SIG-M5 treated with dmso at 0.1 percent for 504 hours (cell line): ENCODE measurements at regions not wholly inside any gene's neighbourhood (a gene's known extent, or its start where the extent isn't known, plus 50 kb on each side); places are given as distances from the start of the nearest gene placed in this dataset.
A peak's percentile ranks its signal among the peaks of the same experiment; 100 is the strongest.

Source experiments
- DNase-seq: peaks from one replicate; lab custom pipeline; 2025; ENCODE audit not compliant: unreplicated experiment; lab: John Stamatoyannopoulos, UW

- DNase-seq = peak; percentile 50
Observed at GRCh38 chr14:86057018-86057667, 527.2 kb downstream of the FLRT2 start.

- DNase-seq = peak; percentile 14
Observed at GRCh38 chr14:86055512-86056075, 525.6 kb downstream of the FLRT2 start.

- no peak for DNase-seq
Observed at GRCh38 chr14:86052868-86053267, 522.9 kb downstream of the FLRT2 start.

- no peak for DNase-seq
Observed at GRCh38 chr14:86050757-86051156, 520.8 kb downstream of the FLRT2 start.

GRCh38 chr14:86050072-86050683 is 520.2 kb downstream of the FLRT2 start:
- DNase-seq = no peak

- no peak for DNase-seq
Observed at GRCh38 chr14:86039176-86039575, 509.2 kb downstream of the FLRT2 start.

GRCh38 chr14:86038387-86039042 is 508.6 kb downstream of the FLRT2 start:
- peak; percentile 48 for DNase-seq

- DNase-seq = peak; percentile 25
Observed at GRCh38 chr14:86035882-86036281, 505.9 kb downstream of the FLRT2 start.

- DNase-seq = no peak
Observed at GRCh38 chr14:86027990-86028389, 498.0 kb downstream of the FLRT2 start.

- DNase-seq = no peak
Observed at GRCh38 chr14:86027144-86027543, 497.2 kb downstream of the FLRT2 start.

- no peak for DNase-seq
Observed at GRCh38 chr14:86022031-86022629, 492.2 kb downstream of the FLRT2 start.

- DNase-seq = no peak
Observed at GRCh38 chr14:86020841-86021240, 490.9 kb downstream of the FLRT2 start.

GRCh38 chr14:86015941-86016340 is 486.0 kb downstream of the FLRT2 start:
- DNase-seq = no peak

- DNase-seq = no peak
Observed at GRCh38 chr14:86015511-86015910, 485.6 kb downstream of the FLRT2 start.

GRCh38 chr14:86013641-86014040 is 483.7 kb downstream of the FLRT2 start:
- no peak for DNase-seq

- no peak for DNase-seq
Observed at GRCh38 chr14:86012461-86012860, 482.5 kb downstream of the FLRT2 start.

GRCh38 chr14:86003998-86004397 is 474.1 kb downstream of the FLRT2 start:
- DNase-seq = no peak

- no peak for DNase-seq
Observed at GRCh38 chr14:85996551-85996950, 466.6 kb downstream of the FLRT2 start.

- no peak for DNase-seq
Observed at GRCh38 chr14:85991156-85991555, 461.2 kb downstream of the FLRT2 start.

GRCh38 chr14:85987907-85988306 is 458.0 kb downstream of the FLRT2 start:
- DNase-seq = no peak

- no peak for DNase-seq
Observed at GRCh38 chr14:85987292-85987691, 457.3 kb downstream of the FLRT2 start.
